ENCODE measurements at regions not wholly inside any gene's neighbourhood (a gene's known extent, or its start where the extent isn't known, plus 50 kb on each side); places are given as distances from the start of the nearest gene placed in this dataset.
A peak's percentile ranks its signal among the peaks of the same experiment; 100 is the strongest.
"Not testable (repeated sequence)": the region's sequence is repeated elsewhere in the genome, so short reads cannot be mapped to it uniquely, and the experiment has no call there.

DNA sequence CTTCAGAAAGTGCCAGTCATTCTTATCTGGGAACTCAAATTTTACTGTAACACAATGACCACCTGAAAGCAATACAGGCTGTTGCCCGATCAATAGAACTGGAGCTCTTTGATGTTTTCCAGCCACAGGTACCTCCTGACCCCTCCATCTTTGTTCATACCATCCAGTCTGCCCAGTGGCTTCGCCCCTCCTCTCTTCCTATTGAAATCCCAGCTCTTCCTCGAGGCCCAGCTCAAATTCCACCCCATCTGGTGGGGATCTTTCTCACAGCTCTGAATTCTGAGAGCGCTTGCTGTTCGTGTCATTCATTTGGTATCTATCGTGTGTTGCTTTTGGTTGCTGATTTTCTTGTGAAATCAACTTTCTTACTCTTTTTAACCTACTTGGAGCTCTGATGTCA lies 87.9 kb upstream of the CNKSR3 start:
- no peak for DNase-seq (ENCODE audit: low read depth in 2 of 2)

- DNase-seq (ENCODE audit: low read depth in 2 of 2), result no peak
These were observed 91.8 kb upstream of the CNKSR3 start for GRCh38 chr6:154602296-154602695.

DNA sequence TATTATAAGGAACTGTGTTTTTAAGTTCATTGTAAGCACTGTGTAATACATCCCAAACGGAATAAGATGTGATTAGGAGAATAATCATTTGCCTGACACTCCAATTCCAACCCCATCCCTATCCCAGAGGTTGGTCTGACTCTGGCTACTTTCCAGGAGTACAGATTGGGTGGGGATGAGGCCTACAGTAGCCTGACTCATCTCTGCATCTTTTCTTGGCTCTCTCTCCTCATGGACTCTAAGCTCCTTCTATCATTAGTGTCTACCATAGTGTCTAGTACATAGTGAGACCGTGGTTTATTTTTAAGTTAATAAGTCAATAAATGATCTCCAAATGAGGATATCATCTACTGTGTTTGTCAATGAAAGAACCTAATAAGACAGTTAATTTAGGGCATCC lies 92.2 kb upstream of the CNKSR3 start:
- DNase-seq (ENCODE audit: low read depth in 2 of 2), result no peak

DNA sequence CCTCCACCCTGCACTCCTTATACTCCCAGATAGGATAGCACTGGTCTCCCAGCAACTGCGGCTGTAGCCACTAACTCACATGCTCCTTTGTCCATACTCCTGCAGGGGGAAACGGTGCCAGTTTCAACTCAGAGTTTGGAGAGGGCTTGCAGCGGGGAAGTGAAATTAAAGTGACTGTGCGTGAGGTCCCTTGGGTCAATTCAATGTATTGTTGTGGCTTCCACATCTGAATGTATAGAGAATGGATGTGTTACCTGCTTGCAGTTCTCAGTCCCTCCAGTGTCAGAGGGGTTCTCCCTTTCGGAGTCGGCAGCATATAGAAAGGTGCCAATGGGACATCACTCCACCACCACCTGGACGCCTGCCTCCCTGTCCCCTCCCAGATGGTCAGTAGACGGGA lies 93.6 kb upstream of the CNKSR3 start:
- no peak for DNase-seq (ENCODE audit: low read depth in 2 of 2)

- peak in 1 of 2 donors; percentile 23 for DNase-seq (ENCODE audit: low read depth in 2 of 2)
These were observed 94.8 kb upstream of the CNKSR3 start for GRCh38 chr6:154605178-154605881.

DNA sequence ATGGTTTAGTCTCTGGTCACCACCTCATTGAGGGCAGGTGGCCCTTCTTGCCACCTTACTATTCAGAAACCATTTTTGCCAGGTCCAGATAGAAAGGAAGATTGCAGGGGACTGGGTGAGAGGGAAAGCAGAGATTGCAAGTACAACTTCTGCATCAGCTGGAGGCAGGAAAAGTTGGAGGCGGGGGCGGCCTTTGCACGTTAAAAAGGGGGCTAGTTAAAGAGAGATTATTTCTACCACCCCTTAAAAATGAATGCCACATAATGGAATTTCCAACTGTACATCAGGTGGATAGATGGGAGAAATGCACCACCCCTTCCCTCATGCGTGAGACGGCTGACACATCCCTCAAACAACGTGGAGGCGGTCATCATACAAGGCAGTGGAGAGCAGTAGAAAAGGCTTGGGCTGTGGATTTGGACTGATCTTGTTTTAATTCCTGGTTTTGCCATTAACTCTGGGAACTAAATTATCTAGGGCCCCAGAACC lies 95.4 kb upstream of the CNKSR3 start:
- no peak for DNase-seq (ENCODE audit: low read depth in 2 of 2)

- peak; percentile 76 to 84 for DNase-seq (ENCODE audit: low read depth in 2 of 2)
These were observed 96.0 kb upstream of the CNKSR3 start for GRCh38 chr6:154606457-154606856.

DNA sequence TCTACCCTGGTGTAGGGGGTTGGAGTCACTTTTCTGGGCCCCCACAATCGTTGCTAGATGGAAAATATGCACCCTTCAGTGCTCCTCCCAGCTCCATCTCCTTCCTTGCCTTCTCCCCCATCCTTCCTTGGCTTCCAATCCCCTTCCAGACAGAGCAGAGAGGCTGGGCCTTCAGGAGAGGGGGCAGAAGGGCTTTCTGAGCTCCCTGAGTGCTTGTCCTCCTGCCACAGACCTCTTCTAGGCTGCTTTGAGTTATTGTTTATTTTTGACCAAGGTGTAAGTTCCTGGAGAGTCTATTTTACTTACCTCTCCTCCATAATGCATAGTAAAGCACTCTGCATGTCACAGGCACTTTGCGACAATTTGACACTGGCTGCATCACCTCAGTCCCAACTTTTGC lies 96.4 kb upstream of the CNKSR3 start:
- no peak for DNase-seq (ENCODE audit: low read depth in 2 of 2)

- no peak for DNase-seq (ENCODE audit: low read depth in 2 of 2)
These were observed 100.8 kb upstream of the CNKSR3 start for GRCh38 chr6:154611241-154611640.

- DNase-seq (ENCODE audit: low read depth in 2 of 2), result no peak
These were observed 101.4 kb upstream of the CNKSR3 start for GRCh38 chr6:154611847-154612246.

DNA sequence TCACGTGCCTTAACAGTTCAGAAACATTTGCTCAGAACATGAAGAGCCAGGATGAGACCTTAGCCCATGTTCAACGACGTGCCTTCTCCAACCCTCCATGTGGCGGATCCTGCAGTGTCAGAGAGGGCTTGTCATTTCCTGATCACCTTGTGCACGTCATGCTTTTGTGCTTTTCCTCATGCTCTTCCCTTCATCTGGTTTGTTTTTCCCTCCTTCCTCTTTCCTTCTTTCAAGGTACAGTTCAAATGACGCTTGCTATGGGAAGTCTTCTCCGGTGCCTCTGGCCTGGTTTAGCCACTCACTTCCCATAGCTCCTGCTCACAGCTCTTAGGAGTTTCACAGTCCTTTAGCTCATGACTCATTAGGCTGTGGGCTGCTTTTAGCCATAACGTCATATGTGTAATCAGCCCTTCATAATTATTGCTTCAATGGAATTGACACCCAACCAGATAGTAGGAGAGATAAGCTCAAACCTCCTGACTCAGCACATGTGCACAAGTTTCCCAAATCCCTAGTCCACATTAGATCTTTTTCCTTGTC lies 102.7 kb upstream of the CNKSR3 start:
- DNase-seq (ENCODE audit: low read depth in 2 of 2), result no peak

GRCh38 chr6:154614101-154614500 lies 103.6 kb upstream of the CNKSR3 start:
- DNase-seq (ENCODE audit: low read depth in 2 of 2), result no peak

GRCh38 chr6:154614641-154615040 lies 104.2 kb upstream of the CNKSR3 start:
- no peak for DNase-seq (ENCODE audit: low read depth in 2 of 2)

DNA sequence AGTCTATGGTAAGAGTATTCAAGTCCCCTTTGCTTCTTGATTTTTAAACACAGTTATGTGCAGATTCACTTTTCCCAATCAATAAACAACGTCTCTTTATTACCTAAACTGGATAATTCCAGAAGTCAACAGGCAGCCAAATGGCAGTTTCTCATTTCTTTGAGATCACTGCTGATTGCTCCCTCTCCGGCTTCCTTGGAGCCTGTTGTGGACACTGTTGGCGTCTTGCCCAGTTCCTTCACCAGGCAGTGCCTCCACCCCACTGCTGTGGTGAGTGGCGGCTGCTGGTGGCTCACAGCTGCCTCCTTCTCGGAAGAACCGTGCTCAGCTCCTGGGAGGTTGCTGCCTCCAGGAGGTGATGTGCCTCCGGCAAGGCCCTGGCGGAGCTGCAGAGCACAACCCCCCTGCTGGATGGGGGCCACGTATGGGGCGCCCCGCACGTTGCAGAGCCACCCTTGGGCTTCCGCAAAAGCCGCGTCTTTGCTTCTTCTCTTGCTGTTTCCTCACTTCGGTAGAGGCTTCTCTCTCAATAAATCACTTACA lies 105.1 kb upstream of the CNKSR3 start:
- no peak for DNase-seq (ENCODE audit: low read depth in 2 of 2)

DNA sequence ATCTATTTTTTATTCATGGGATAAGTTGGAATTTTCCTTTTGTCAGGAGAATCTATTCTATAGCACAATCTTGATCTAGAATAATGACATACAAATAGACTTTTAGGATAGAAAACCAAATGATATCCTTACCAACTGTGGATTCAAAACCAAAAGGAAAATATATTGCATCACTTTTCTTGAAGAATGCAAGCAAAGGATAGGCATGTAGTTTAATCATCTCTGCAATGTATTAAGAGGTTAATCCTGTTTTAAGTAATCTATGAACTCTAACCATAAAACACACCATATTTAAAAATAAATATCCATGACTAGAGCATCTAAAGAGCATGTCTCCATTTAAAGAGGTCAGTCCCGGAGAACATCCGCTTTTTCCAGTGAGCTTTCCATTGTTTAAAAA lies 106.7 kb upstream of the CNKSR3 start:
- no peak for DNase-seq (ENCODE audit: low read depth in 2 of 2)

DNA sequence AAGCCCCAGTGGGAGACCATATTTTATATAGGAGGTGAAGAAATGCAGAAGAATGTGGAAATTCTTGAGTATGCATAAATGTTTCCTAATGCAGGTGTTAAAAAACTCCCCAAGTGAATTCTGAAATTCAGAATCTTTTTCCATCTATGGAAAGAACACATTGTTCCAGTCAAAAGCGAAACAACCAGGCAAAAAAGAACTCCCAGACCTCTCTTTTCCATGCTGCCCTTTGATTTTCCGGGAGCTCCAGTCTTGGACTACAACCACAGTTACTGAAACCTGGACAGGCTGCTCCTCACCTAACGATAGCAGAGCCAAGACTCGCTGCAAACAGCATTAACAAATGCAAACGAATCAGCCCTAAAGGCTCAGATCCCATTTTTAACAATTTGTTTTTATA lies 108.7 kb upstream of the CNKSR3 start:
- DNase-seq (ENCODE audit: low read depth in 2 of 2), result no peak

GRCh38 chr6:154621686-154622085 lies 111.2 kb upstream of the CNKSR3 start:
- DNase-seq (ENCODE audit: low read depth in 2 of 2), result no peak

DNA sequence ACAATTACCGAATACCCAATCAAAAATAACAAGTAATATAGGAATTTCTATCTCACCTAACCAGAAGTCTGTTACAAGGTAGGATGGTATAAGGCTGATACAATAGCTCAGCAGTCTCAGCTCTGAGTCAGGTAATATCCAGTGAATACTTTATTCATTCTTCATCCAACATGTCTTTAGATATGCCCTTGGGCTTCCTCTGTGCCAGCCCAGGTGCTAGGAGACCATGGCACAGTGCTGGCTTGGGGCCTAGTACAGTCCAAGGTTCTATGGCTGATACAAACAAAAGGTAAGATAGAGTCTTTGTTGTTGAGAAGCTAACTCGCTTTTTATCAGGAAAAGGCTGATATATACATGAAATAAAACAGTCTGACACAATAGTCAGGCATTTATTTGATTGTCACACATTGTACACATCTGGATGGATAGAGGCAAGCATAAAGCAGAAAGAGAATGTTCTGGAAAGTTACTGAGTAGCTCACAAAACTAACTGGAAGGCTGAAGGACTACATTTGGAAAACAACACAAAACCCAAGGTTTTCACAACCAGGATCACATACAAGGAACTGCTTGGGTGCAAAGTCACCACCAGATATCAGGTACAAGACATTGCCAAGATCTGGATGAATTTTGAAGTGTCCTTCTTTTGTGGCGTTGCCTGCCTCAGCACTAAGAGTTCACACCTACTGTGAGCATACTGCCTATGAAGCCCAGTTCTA lies 110.4 kb upstream of the SCAF8 start:
- no peak for DNase-seq (ENCODE audit: low read depth in 2 of 2)

GRCh38 chr6:154623391-154623790 lies 109.8 kb upstream of the SCAF8 start:
- no peak for DNase-seq (ENCODE audit: low read depth in 2 of 2)

DNA sequence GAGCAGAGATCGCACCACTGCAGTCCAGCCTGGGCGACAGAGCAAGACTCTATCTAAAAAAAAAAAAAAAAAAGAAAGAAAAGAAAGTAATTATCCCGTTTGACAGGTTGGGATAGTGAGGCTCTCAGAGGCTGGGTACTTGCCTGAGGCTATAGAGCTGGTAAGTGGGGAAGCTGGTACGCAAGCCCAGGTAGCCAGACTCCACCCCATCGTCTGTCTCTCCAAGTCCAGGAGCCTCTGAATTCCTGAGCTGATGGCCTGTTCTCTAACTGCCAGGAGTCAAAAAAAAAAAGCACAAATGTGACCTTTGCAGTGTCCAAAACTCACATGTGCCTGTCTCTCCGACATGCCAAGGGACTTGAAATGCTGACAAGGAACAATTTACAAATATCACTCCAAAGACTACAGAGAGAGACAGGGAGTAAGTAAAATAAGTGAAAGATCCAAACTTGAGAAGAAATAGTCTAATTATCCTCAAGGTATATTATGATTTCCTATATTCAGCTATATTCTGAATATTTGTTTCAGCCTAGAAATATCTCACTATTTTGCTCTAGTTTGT lies 109.1 kb upstream of the SCAF8 start:
- DNase-seq (ENCODE audit: low read depth in 2 of 2), result no peak

DNA sequence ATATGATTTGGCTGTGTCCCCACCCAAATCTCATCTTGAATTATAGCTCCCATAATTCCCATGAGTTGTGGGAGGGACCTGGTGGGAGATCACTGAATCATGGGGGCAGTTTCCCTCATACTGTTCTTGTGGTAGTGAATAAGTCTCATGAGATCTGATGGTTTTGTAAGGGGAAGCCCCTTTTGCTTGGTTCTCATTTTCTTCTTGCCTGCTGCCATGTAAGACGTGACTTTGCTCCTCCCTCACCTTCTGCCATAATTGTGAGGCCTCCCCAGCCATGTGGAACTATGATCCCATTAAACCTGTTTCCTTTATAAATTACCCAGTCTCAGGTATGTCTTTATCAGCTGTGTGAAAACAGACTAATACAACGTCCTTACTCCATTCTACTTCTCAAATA lies 108.5 kb upstream of the SCAF8 start:
- not testable (repeated sequence) for DNase-seq (ENCODE audit: low read depth in 2 of 2)

DNA sequence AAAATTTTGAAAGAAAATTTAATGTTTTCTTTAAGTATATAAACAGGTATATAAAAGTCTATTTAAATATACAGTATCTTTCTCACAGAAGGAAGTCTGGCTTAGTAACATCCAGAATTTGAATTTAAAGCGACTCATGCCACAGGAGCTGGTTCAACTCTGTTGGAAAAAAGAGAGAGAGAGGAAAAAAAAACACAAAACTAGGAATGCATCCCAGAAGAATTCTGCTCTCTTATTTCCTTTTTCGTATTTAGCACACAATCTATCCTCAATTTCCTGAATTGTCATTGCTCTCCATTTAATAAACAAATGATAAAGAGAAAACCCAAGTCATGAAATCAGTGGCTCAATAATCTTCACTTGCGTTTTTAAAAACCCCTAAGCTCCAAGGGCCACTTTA lies 107.5 kb upstream of the SCAF8 start:
- DNase-seq (ENCODE audit: low read depth in 2 of 2), result no peak

DNA sequence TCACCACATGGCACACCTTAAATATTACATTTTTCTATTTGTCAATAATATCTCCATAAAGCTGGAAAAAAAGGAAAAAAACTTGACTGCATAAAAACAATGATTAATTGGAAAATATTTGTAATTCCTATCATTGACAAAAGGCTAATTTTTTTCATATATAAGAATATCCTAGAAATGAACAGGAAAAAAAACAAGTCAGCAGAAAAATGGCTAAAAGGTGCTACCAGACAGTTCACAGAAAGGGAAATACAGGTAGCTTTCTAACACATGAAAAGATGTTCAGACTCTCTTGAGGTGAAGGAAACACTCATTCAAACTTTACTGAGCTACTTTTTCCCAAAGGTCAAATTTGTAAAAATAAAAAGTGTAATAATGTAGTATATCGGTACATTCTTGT lies 104.1 kb upstream of the SCAF8 start:
- no peak for DNase-seq (ENCODE audit: low read depth in 2 of 2)

All from activated CD4-positive, alpha-beta T cell treated with anti-CD3 and anti-CD28 coated beads for 24 hours (primary cell).